ENCODE measurements at regions not wholly inside any gene's neighbourhood (a gene's known extent, or its start where the extent isn't known, plus 50 kb on each side); places are given as distances from the start of the nearest gene placed in this dataset.

DNA sequence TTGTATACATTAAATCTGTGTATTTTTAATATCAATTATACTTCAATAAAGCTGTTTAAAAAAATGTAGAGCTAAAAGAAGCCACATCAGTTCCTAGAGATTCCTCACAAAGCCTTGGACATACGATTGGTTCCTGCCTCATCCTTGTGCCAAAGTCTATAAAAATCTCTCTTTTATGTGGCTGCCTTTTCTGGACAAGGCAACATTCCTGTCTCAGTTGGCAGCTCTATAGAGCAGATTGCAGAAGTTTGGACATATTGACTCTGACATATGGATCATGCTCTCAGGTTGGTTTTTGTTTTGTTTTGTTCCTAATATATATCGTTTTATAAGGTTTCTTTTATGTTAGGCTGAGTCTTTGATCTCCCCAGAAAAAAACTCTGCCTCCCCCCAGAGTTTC, 148.9 kb downstream of the MAFB start:
- TF ChIP-seq POLR2A (IDR thresholded peaks at IDR 0.05) (no peak), EP300 (IDR thresholded peaks at IDR 0.05) (no peak), CTCF (IDR thresholded peaks at IDR 0.05) (no peak)
- Histone ChIP-seq H3K4me1 (no peaks in the 10 kb centered on the region), H3K36me3 (no peaks in the 10 kb centered on the region), H3K4me3 (no peak overlapping the region), H3K27ac (no peak overlapping the region), H3K9me3 (peaks cover 0 to 5% (median 0%) of the 10 kb centered on the region in 4 donors), H3K27me3 (no peaks in the 10 kb centered on the region)
- WGBS, 2 donors, result 40 to 54% methylated on average over 2 of the region's 2 CpGs
- DNase-seq (ENCODE audit: low spot score in 2 of 2), result no peak

DNA sequence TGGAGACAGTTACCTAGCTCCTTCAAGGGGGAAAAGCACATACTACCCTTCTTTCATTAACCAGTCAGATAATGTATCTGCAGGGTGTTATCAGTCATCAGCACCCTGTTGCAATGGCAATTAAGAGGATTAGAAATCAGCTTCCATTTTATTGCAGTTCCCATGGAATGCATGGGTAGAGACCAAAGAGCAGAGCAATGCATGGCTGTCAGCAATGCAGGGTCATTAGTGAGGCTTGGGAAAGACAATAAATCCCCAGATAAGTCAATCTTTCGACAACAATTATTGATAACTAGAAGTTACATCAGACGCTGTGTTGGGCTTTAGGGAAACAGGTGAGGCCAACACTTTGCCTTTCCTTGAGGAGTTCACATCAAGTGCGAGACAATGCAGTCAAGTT, 150.9 kb downstream of the MAFB start:
- no peak overlapping the region for H3K4me3 ChIP-seq
- TF ChIP-seq EP300 (IDR thresholded peaks at IDR 0.05), result no peak
- no peak for TF ChIP-seq CTCF (IDR thresholded peaks at IDR 0.05)
- TF ChIP-seq POLR2A (IDR thresholded peaks at IDR 0.05), result no peak
- no peaks in the 10 kb centered on the region for H3K36me3 ChIP-seq
- WGBS, 2 donors, result 78 to 80% methylated on average over 3 of the region's 3 CpGs
- H3K27ac ChIP-seq, result no peak overlapping the region
- H3K27me3 ChIP-seq, result no peaks in the 10 kb centered on the region
- H3K4me1 ChIP-seq, result no peaks in the 10 kb centered on the region
- H3K9me3 ChIP-seq, result peaks cover 0 to 5% (median 0%) of the 10 kb centered on the region in 4 donors
- no peak for DNase-seq (ENCODE audit: low spot score in 2 of 2)

- TF ChIP-seq EP300 (IDR thresholded peaks at IDR 0.05), result no peak
- TF ChIP-seq POLR2A (IDR thresholded peaks at IDR 0.05), result no peak
- TF ChIP-seq CTCF (IDR thresholded peaks at IDR 0.05), result no peak
- H3K4me3 ChIP-seq, result no peak overlapping the region
- 75 to 83% methylated on average over 4 of the region's 4 CpGs for WGBS, 2 donors
- H3K27me3 ChIP-seq, result no peaks in the 10 kb centered on the region
- H3K27ac ChIP-seq, result no peak overlapping the region
- DNase-seq (ENCODE audit: low spot score in 2 of 2), result no peak
- peaks cover 0 to 18% (median 2%) of the 10 kb centered on the region in 4 donors for H3K9me3 ChIP-seq
- H3K4me1 ChIP-seq, result no peaks in the 10 kb centered on the region
- no peaks in the 10 kb centered on the region for H3K36me3 ChIP-seq
These were observed 152.2 kb downstream of the MAFB start for GRCh38 chr20:40536808-40537207.

GRCh38 chr20:40535816-40536215, 153.2 kb downstream of the MAFB start:
- DNase-seq (ENCODE audit: low spot score in 2 of 2), result no peak
- no peaks in the 10 kb centered on the region for H3K4me1 ChIP-seq
- H3K9me3 ChIP-seq, result peaks cover 0 to 28% (median 2%) of the 10 kb centered on the region in 4 donors
- no peaks in the 10 kb centered on the region for H3K36me3 ChIP-seq
- no peaks in the 10 kb centered on the region for H3K27me3 ChIP-seq
- no peak overlapping the region for H3K4me3 ChIP-seq
- TF ChIP-seq POLR2A (IDR thresholded peaks at IDR 0.05), result no peak
- TF ChIP-seq CTCF (IDR thresholded peaks at IDR 0.05), result no peak
- TF ChIP-seq EP300 (IDR thresholded peaks at IDR 0.05), result no peak
- H3K27ac ChIP-seq, result no peak overlapping the region
- WGBS, 2 donors, result 81 to 84% methylated on average over 8 of the region's 8 CpGs

- Histone ChIP-seq H3K36me3 (no peaks in the 10 kb centered on the region), H3K27ac (no peak overlapping the region), H3K4me1 (no peaks in the 10 kb centered on the region), H3K4me3 (no peak overlapping the region), H3K27me3 (no peaks in the 10 kb centered on the region), H3K9me3 (peaks cover 0 to 35% (median 2%) of the 10 kb centered on the region in 4 donors)
- TF ChIP-seq CTCF (IDR thresholded peaks at IDR 0.05), result no peak
- no peak for TF ChIP-seq POLR2A (IDR thresholded peaks at IDR 0.05)
- TF ChIP-seq EP300 (IDR thresholded peaks at IDR 0.05), result no peak
- no peak for DNase-seq (ENCODE audit: low spot score in 2 of 2)
- WGBS, 2 donors, result 70 to 75% methylated on average over 4 of the region's 4 CpGs
These were observed 156.9 kb downstream of the MAFB start for GRCh38 chr20:40532103-40532502.

All from tibial nerve (tissue), 4 donors.